NCI-H2196 treated with DMSO at 0.1 percent for 48 hours (cell line): ENCODE measurements at regions not wholly inside any gene's neighbourhood (a gene's known extent, or its start where the extent isn't known, plus 50 kb on each side); places are given as distances from the start of the nearest gene placed in this dataset.
"Not testable (repeated sequence)": the region's sequence is repeated elsewhere in the genome, so short reads cannot be mapped to it uniquely, and the experiment has no call there.

Source experiments
- DNase-seq: peaks from one replicate; lab custom pipeline; 2025; ENCODE audit not compliant: unreplicated experiment; lab: John Stamatoyannopoulos, UW

DNA sequence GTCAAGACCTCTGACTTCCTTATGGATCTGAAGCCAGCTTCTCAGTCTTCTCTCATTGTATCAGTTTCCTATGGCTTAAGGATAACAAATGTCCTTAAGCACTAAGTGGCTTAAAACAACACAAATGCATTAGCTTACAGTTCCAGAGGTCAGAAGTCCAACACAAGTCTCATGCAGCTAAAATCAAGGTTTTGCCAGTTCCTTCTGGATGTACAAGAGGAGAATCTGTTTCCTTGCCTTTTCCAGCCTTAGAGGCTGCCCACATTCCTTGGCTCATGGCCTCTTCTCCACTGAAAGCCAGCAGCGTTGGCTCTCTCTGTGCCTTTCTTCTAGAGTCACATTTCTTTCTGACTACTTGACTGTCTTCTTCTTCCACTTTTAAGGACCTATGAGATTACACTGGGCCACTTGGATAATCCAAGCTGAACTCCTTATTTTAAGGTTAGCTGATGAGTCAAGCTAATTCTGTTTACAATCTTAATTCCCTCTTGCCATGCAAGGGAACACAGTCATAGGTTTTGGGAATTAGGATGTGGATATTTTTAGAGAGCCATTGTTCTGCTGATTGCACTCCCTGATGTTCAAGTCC is 179.0 kb downstream of the BCAS1 start:
- DNase-seq: no peak

DNA sequence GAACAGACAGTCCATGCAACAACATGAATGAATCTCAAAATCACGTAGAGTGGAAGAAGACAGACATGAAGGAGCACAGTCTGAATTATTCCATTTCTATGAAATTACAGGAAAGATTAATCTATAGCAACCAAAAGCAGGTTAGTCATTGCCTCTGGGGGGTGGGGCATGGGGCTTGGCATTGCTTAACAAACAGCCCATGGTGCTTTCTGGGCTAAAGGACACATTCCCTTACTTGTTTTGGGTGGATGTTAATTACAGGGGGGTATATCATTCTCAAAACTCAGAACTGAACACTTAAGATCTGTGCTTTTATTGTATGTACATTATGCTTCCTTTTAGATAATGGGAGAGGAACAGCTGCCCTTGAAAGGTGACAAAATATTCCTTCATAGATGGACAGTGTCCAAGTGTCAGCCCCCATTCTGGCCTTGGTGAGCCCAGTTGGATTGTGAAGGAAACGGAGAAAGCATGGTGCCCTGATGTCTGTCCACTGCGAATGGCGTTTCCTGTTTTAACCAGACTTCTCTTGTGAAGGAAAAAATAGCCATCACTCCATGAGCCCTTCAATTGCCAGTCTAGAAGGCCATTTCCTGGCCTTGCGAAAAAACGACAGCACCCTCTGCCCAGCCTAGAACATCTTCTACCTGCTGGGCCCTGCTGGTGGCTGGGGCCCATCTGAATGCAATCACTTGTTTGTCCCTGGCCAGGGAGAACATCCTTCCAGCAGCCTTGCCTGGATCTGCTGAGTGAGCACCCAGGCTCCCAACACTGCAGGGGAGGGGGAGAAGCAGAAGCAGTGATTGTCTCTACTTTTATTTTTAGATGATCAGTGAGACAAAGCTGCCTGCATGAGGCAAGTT is 179.7 kb downstream of the BCAS1 start:
- no peak for DNase-seq

DNA sequence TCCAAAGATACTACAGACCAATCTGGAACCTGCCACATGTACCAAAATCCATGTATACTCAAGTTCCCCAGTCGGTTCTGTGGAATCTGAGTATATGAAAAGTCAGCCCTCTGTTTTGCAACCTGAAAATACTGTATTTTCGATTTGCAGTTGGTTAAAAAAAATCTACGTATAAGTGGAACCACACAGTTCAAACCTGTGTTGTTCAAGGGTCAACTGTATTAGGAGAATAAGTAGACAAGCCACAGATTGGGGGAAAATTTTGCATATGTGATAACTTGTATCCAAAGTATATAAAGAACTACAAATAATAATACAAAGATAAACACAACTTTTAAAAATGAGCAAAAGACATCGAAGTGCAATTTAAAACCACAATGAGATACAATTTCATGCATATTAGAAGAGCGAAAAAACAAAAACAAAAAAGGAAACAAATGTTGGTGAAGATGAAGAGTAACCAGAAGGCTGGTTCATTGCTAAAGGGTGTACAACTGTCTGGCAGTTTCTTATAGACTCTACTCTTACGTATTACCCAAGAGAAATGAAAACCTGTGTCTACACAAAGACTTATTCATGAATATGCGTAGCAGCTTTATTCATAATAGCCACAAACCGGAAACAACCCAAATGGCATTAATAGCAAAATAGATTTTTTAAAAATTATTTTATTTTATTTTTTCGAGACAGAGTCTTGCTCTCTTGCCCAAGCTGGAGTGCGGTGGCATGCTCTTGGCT is 180.8 kb downstream of the BCAS1 start:
- no peak for DNase-seq

DNA sequence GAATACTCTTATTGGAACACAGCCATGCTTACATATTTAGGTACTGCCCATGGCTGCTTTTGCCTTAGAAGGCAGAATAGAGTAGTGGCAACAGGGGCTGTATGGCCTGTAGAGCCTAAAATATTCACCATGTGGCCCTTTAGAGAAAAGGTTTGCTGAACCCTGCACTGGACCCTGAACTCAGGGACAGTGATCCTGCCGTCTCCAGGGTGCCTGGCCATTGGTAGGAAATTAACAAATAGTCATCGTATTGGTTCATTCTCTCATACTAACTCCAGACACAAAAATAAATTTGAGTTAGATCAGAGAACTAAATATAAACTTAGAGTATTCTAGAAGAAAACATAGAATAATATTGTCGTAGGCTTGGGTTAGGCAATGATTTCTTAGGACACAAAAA is 181.4 kb downstream of the BCAS1 start:
- no peak for DNase-seq

DNA sequence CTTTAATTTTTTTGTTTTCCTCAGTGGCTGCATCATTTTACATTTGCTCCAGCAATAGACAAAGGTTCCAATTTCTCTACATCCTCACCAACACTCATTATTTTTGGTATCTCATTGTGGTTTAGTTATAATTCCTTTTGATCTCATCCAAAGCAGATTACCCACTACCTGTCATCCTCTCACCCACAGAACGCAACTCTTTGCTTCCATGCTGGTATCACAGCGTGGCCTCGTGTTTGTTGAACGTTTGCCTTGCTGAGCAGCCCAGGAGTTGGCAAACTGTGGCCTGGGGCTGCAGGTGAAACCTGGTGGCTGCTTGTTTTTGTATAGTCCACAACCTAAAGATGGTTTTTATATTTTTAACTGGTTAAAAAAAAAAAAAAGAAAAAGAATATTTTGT is 181.9 kb downstream of the BCAS1 start:
- DNase-seq: no peak

DNA sequence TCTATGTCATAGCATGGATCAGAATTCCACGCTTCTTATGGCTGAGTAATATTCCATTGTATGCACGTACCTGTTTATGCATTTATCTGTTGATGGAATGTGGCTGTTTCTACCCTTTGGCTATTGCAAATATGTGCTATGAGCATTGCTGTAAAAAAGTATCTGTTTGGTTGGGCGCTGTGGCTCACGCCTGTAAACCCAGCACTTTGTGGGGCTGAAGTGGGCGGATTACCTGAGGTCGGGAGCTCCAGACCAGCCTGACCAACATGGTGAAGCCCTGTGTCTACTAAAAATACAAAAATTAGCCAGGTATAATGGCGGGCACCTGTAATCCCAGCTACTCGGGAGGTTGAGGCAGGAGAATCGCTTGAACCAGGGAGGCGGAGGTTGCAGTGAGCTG is 182.4 kb downstream of the BCAS1 start:
- no peak for DNase-seq

DNA sequence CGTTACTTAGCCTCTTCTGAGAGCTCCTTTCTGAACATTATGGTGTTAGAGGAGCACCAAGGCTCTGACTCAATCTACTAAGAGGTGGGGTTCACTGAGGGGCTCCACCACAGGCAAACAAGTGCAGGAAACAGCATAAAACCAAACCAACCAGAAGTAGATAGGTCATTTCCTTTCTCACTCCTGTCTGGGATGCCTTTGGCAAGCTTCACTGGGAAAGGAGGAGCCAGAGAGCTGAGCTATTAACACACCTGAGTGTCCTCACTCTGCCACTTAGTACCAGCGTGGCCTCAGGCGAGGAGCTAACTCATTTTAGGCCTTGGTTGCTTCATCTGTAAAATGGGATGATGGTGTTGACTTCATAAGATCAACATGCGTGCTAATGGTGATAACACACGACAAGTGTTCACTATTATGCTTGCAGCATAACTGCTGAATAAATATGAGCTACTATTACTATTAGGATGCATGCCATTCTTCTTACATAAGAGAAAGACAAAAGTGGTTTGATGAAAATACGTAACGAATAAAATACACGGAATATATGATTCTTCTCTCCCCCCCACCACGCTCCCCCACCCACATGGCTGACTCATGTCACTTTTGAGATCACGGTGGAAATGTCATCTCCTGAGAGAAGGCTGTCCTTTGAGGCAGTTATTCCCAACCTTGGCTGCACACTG is 185.4 kb downstream of the BCAS1 start:
- no peak for DNase-seq

DNA sequence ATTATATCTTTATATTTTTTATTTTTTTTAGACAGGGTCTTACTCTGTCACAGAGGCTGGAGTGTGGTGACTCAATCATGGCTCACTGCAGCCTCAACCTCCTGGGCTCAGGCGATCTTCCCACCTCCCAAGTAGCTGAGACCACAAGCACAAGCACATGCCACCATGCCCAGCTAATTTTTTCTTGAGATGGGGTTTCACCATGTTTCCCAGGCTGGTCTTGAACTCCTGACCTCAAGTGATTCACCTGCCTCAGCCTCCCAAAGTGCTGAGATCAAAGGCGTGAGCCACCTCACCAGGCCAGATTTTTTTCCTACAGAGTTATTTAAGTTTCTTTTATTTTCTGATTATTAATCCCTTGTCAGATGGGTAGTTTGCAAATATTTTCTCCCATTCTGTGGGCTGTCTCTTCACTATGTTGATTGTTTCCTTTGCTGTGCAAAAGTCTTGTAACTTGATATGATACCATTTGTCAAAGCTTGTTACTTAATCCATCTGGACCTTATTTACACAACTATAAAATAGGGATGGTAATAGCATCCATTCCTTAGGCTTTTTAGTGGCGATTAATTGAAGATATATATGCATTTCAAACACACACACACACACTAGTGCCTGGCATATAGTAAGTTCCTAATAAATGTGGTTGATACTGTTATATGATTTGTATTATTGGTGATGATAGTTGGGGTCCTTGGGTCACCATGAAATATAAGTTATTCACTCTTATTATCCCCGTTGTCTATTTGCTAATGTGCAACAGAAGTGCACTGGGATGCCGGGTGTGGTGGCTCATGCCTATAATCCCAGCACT is 187.1 kb downstream of the BCAS1 start:
- no peak for DNase-seq

DNA sequence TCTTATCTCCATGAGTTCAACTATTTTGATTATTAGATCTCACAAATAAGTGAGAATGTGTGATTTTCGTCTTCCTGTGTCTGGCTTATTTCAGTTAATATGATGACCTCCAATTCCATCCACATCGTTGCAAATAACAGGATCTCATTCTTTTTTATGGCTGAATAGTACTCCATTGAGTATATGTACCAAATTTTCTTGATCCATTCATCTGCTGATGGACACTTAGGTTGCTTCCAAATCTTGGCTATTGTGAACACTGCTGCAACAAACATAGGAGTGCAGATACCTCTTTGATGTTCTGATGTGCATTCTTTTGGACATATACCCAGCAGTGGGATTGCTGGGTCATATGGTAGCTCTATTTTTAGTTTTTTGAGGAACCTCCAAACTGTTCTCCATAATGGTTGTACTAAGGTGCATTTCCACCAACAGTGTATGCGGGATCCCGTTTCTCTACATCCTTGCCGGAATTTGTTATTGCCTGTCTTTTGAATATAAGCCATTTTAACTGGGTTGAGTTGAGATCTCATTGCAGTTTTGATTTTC is 187.9 kb downstream of the BCAS1 start:
- DNase-seq: not testable (repeated sequence)

DNA sequence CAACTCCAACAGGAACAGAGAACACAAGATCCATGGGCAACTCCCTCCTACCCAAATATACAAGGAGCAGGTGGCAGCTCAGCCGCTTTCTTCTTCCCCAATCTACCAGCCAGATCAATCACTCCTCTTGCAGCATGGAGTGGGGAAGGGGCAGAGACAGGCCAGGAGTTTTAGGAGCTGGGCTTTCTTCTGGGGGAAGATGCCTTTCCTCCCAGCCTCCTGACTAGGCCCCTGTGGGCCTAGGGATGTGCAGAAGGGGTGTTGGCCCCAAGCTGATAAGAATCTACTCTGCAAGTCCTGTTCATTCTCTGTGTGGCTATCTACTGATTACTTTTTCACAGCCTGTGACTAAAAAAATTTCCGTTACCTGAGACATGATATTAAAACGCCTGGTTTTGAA is 189.0 kb downstream of the BCAS1 start:
- no peak for DNase-seq

DNA sequence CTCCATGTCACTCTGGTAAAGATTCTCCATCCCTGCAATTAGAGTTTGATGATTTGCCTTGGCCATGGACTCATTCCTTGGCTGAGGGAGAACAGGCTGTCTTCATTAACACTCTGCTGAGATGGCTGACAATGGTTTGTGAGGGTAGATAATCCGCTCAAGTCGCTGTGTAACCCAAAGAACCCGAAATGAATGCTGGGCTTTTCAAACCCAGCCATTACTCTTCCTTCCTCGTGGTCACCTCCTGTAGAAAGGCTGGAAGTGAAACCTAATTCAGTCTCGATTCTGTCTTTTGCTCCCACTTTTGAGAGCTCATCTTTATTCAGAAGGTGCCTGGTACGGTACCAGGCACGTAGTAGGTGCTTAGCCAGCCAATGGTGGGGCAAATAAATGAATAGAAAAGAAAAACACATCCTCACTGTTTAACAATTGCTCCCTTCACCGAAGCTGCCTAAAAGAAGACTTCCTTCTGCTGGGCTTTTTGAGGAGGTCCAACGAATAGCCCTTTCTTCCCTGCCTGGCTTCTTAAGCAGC is 190.2 kb downstream of the BCAS1 start:
- no peak for DNase-seq

DNA sequence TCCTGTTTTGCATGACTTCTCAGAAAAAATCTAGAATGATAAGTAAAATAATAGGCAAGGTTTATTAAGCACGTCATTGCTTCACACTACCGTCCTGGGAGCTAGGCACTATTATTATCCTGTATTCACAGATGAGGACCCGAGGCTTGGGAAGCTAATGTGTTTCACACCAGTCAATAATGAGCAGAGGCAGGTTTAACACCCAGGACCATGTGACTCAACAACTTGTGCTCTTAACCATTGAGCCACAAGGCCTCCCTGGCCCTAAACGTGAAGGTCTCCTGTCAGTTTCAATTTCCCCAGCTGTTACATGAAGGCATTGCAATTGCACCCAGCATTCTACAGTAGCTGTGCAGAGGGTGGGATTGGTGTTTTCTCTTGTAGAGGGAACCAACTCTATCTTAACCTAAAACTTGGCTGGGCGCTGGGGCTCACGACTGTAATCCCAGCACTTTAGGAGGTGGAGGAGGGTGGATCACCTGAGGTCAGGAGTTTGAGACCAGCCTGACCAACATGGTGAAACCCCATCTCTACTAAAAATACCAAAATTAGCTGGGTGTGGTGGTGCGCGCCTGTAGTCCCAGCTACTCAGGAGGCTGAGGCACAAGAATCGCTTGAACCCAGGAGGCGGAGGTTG is 191.2 kb downstream of the BCAS1 start:
- no peak for DNase-seq

DNA sequence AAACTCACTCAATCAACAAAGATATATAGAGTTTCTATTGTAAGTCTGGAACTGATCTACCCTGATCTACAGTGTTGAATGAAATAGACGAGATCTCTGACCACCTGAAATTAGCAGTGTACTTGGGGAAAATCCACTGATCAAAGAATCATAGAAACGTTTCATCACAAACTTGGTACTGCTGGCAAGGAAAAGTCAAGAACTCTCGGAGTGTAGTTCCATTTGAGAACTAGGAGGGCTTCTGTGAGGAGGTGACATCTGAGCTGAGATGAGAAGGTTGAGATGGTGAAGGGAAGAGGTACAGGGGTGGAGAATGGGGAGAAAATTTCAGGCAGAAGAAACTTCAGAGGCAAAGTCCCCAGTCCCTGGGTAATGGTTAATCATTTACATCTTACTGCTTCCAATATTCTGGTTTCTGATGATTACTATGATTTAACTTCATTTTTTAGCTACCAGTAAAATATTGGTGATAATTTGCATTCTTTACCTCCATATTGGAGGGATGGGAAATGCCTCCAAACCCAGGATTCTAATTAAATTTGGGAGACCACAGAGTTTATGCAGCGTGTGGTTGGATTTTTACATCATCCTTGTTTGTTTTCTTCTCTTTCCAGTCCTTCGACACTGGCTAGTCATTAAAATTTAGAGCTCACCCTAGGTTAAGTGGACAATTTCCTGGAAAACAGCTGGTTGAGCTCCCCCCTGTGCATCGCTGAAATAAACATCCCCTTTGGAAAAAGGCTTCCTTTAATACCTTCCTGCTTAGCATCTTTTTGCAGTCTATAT is 191.9 kb downstream of the BCAS1 start:
- no peak for DNase-seq

DNA sequence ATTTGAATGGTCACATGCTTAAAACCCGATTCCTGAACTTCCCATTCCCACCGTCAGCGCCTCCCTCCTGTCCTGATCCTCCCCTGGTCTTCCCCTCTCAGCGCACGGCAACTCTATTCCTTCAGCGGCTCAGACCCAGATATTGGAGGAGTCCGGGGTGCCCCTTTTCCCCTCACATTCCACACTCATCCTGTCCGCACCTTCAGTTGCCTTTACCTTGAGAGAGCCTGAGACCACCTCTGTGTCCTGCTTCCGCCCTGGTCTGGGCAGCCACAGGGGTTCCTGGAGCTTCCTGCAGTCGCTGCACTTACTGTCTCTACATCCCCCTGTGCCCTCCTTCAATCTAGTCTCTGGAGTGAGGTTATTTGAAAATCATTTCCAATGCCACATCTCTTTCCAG is 193.4 kb downstream of the BCAS1 start:
- no peak for DNase-seq

DNA sequence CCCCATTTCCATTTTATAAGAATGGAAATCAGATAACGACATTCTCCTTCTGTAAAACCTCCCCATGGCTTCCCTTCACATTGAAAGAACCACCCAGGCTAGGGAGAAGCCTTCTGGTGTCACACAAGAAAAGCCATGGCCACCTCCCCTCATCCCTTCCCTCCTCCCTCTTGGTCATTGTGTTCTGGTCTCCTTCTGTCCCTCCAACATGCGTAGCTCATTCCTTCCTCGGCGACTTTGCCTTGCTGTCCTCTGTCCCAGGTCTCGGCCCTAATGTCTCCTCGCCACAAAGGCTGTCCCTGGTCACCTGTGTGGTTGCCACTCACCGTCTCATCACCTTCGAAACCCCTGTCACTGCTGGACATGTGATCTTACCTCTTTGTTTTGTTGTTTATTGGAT is 193.9 kb downstream of the BCAS1 start:
- no peak for DNase-seq

DNA sequence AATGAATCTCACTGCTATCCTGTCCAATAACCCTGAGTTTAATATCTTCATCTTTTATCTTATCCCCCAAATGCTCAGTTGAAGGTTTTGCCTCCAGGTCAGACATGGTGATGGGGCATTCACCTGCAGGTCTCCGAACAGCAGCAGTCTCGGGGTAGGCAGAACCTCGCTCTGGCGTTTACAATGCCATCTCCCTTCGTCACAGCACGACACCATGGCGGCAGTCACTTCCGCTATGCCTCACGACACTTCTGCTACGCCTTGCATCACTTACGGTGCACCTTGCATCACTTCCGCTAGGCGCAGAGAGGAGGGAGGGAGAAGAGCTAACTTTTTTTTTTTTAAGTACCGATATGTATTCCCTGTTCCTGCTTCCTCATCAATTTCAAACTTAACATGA is 194.9 kb downstream of the BCAS1 start:
- DNase-seq: no peak

DNA sequence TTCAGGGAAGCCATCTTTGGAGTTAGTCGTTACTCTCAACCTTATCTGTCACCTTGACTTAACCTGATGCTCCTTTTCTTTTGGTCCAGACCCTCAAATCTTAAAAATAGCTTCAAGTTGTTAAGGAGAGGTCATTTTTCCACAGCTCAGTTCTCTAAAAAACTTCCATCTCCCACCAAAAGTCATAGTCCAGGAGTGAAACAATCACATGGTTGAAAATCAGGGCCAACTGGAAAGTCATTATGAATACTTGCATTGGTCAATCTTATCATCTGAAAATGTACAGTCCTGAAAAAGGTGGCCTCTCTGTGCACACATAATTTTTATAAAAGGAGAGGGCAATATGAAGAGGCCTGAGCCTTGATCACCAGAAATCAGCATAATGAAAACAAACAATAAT is 195.7 kb downstream of the BCAS1 start:
- DNase-seq: no peak

DNA sequence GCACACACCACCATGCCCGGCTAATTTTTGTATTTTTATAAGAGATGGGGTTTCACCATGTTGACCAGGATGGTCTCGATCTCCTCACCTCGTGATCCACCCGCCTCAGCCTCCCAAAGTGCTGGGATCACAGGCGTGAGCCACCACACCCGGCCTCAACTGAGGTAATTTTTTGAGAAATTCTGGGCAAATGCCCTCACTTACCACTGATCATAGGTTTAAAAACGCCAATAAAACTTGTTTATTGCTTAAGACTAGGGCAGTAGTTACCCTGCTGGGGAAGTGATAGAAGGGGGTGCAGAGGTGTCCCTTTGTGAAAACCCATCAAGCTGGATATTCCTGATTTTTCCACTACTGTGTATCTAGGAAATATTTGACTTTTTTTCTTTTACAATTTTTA is 196.3 kb downstream of the BCAS1 start:
- DNase-seq: no peak

DNA sequence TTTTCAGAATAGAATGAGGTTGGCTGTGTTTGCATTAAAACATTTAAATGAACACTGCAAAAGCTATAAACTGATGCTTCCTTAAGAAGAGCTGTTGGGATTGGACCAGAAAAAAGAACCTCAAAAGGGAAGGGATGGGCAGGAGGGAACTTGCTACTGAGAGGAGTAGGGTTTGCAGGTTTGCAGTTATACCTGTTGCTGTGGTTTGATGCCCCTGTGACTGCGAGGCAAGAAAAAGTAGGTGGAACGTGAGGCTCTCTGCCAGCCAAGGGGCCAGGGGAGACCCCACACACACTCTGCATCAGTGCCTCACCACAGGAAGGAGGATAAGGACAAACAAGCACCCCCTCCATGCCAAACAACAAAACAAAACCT is 197.2 kb downstream of the BCAS1 start:
- DNase-seq: no peak
